ENCODE measurements at regions not wholly inside any gene's neighbourhood (a gene's known extent, or its start where the extent isn't known, plus 50 kb on each side); places are given as distances from the start of the nearest gene placed in this dataset.

DNA sequence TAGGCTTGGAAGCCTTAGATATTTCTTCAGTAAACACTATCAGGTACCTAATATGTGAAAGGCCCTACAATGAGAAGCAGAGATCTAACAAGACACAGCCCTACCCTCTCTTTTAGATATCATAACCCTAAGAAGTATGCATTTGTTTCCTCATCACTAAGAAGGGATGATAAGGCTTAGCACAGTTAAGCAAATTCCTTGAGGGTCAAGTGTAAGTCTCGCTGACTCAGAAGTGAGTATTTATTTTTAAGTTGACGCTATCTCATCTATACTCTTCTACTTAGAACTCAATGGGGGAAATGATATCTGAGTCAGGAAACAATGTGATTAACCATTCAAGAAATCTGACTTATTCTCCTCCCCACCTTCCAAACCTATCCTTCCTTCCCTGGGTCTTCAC lies 149.7 kb downstream of the ESM1 start:
- TF ChIP-seq, protein P1, sequence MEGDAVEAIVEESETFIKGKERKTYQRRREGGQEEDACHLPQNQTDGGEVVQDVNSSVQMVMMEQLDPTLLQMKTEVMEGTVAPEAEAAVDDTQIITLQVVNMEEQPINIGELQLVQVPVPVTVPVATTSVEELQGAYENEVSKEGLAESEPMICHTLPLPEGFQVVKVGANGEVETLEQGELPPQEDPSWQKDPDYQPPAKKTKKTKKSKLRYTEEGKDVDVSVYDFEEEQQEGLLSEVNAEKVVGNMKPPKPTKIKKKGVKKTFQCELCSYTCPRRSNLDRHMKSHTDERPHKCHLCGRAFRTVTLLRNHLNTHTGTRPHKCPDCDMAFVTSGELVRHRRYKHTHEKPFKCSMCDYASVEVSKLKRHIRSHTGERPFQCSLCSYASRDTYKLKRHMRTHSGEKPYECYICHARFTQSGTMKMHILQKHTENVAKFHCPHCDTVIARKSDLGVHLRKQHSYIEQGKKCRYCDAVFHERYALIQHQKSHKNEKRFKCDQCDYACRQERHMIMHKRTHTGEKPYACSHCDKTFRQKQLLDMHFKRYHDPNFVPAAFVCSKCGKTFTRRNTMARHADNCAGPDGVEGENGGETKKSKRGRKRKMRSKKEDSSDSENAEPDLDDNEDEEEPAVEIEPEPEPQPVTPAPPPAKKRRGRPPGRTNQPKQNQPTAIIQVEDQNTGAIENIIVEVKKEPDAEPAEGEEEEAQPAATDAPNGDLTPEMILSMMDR (IDR thresholded peaks at IDR 0.05; ENCODE audit: low read length) = no peak
- TF ChIP-seq EZH2 (optimal IDR thresholded peaks at IDR 0.05; ENCODE audit: low read depth, low read length) = no peak
